Heart right ventricle (tissue), 16 donors: ENCODE measurements at regions not wholly inside any gene's neighbourhood (a gene's known extent, or its start where the extent isn't known, plus 50 kb on each side); places are given as distances from the start of the nearest gene placed in this dataset.

Source experiments
- ATAC-seq, 8 donors: fragments of 200-7000 bp; cut with Tn5 transposase; one replicate each; pipeline ENCODE4 v1.9.1; 2020; ENCODE audit warnings: mild to moderate bottlenecking in 8 of 8, moderate library complexity in 8 of 8, moderate number of reproducible peaks in 1 of 8
- DNase-seq, 2 donors: peaks; one replicate each; pipeline ENCODE4 v3.0.0-alpha.2; 2020
- H3K27ac ChIP-seq, 10 donors: fragments of 200-600 bp; sonication (generic) in 2 of 10; one replicate each; pipeline versions ENCODE4 v1.5.0 to v1.8.0; 2020 to 2022; ENCODE audit warnings: mild to moderate bottlenecking in 3 of 10
- H3K27me3 ChIP-seq, 7 donors: fragments of 200-600 bp; one replicate each; pipeline ENCODE4 v1.8.0; 2021 to 2022; ENCODE audit warnings: mild to moderate bottlenecking in 2 of 7
- H3K36me3 ChIP-seq, 9 donors: fragments of 200-600 bp; sonication (generic) in 1 of 9; one replicate each; pipeline versions ENCODE4 v1.5.0 to v1.8.0; 2020 to 2022; ENCODE audit warnings: mild to moderate bottlenecking in 2 of 9
- H3K4me1 ChIP-seq, 9 donors: fragments of 200-600 bp; sonication (generic) in 1 of 9; one replicate each; pipeline versions ENCODE4 v1.5.0 to v1.8.0; 2020 to 2022; ENCODE audit warnings: mild to moderate bottlenecking in 4 of 9
- H3K4me3 ChIP-seq, 10 donors: fragments of 200-600 bp; sonication (generic) in 2 of 10; one replicate each; pipeline versions ENCODE4 v1.5.0 to v1.8.0; 2020 to 2022; ENCODE audit warnings: mild to moderate bottlenecking in 7 of 10, moderate library complexity in 2 of 10
- H3K9me3 ChIP-seq, 11 donors: fragments of 200-600 bp in 10 of 11; sonication (generic) in 2 of 11; one replicate each; pipeline versions ENCODE4 v1.5.0 to v1.8.0; 2013 to 2022; ENCODE audit warnings: mild to moderate bottlenecking in 2 of 11, control low read depth in 1 of 11, moderate library complexity in 1 of 11
- CTCF ChIP-seq, 9 donors: fragments of 200-600 bp; sonication (generic) in 2 of 9; IDR thresholded peaks; one replicate each; pipeline versions ENCODE4 v1.5.0 to v1.8.0; 2021 to 2022; ENCODE audit warnings: antibody characterized with exemption in 9 of 9, mild to moderate bottlenecking in 5 of 9, moderate library complexity in 1 of 9
- WGBS, 2 donors: extraction: QIAGEN DNeasy Blood & Tissue Kit; methylation state at CpG; one replicate each; pipeline ENCODE4 v1.1.7; 2013; ENCODE audit warnings: inconsistent platforms in 1 of 2; 5-methylcytosine and 5-hydroxymethylcytosine counted together
- intact Hi-C, 10 donors: fragments of 100-400 bp; cut with DNase I; formaldehyde crosslinking; loops; one replicate each; pipeline versions ENCODE4 v1.11.1 to v1.14.2; 2022
- donor health status: Arrhythmogenic right ventricular cardiomyopathy.
- donor health status: ischemic (EF 13 %, LVEDD 7.1; RV severe dilation, severe dysfunction).
- donor health status: healthy with polysubstance abuse.
- donor health status: DM: no; HTN: yes; CAD: no.
- donor health status: DM: no; HTN: no; CAD: no.
- donor health status: ischemic (EF 25% LVEDD 6.9; RV normal size, moderate dysfunction).
- donor health status: ischemic (EF 25% LVEDD 5.7; RV mildly dilated, moderate dysfunction).
- donor health status: healthy.
- donor health status: DM: yes; HTN: yes; CAD: no.
- donor health status: Ischemic cardiomyopathy.
- donor health status: ischemic (EF 35%, LVEDD 5.7; RV mildly dilated, moderate dysfunction).
- donor health status: nonischemic (EF 11% LVEDD 7.7; RV severe dilation, severe dysfunction).
- donor health status: DM: yes; HTN: yes; CAD: no.
- donor health status: PGD.
- donor health status: ischemic (EF 29% LVEDD 5.4; RV normal size, mild dysfunction).
- donor health status: nonischemic (EF 23%, LVEDD 6.1; RV moderate dilation, normal function).

- DNase-seq (no peak), ATAC-seq (no peak)
- TF ChIP-seq CTCF (IDR thresholded peaks at IDR 0.05): no peak
- Histone ChIP-seq H3K4me1 (peaks cover 0 to 56% (median 31%) of the 10 kb centered on the region in 9 donors), H3K9me3 (no peaks in the 10 kb centered on the region), H3K27me3 (no peaks in the 10 kb centered on the region), H3K36me3 (peaks cover 0 to 55% (median 16%) of the 10 kb centered on the region in 9 donors), H3K4me3 (no peak overlapping the region), H3K27ac (peak overlapping the region in 6 of 10 donors; percentile 24 to 92 (median 80))
- intact Hi-C loops: no loop called here
- 41 to 52% methylated on average over 2 of the region's 2 CpGs for WGBS, 2 donors
These were observed 79.2 kb downstream of the NIBAN1 start for GRCh38 chr1:184895086-184895485.

GRCh38 chr1:184893695-184894094 is 80.6 kb downstream of the NIBAN1 start:
- no peaks in the 10 kb centered on the region for H3K27me3 ChIP-seq
- H3K4me3 ChIP-seq: no peak overlapping the region
- TF ChIP-seq CTCF (IDR thresholded peaks at IDR 0.05): no peak
- peak in 5 of 8 donors; percentile 18 to 54 (median 46) for ATAC-seq
- intact Hi-C loops: loop anchor here in 2 of 10 donors (5.0 kb wide), 2 partner anchors 64 to 79 kb away; partner anchors contain the start of gene NIBAN1 (in 1 of the 2)
- peak overlapping the region in 9 of 10 donors; percentile 8 to 92 (median 78) for H3K27ac ChIP-seq
- H3K4me1 ChIP-seq: peaks cover 0 to 69% (median 44%) of the 10 kb centered on the region in 9 donors
- 62 to 64% methylated on average over 2 of the region's 2 CpGs for WGBS, 2 donors
- DNase-seq: no peak
- H3K9me3 ChIP-seq: no peaks in the 10 kb centered on the region
- H3K36me3 ChIP-seq: peaks cover 0 to 61% (median 16%) of the 10 kb centered on the region in 9 donors

DNA sequence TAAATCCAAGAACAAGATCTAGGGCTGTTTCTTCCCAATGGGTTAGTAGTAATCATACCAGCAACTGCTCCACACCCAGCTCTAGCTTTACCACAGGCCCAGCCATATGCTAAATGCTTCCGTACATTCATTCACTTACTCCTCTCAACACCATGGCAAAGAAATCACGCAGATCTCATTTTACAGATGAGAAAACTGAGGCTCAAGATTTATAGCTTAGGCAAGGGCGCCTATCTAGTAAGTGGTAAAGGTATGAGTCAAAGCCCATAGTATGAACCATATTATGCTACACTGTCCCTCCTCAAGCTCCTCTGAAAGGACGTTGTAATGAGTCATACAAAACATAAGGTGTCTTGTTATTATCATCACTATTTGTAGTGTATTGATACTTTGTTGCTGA is 82.2 kb downstream of the NIBAN1 start:
- no peak for ATAC-seq
- H3K9me3 ChIP-seq: no peaks in the 10 kb centered on the region
- 89 to 94% methylated on average over 4 of the region's 4 CpGs for WGBS, 2 donors

DNA sequence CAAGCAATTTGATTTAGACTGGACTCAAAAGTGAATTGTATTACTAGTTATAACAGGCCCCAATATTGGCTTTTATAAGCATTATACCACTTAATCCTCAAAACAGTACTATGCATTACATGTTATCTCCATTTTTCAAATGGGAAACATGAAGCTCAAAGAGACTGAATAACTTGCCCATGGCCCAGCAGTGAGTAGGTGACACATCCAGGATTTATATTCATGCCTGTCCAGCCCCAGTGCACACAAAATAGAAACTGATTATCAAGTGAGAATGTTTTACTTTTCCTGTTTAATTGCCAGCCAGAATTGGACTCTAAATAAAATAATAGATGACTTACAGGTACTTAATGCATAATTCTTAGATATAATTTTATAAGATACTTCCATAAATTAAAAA is 82.9 kb downstream of the NIBAN1 start:
- intact Hi-C loops: loop anchor here in 2 of 10 donors (5.0 kb wide), 2 partner anchors 66 to 81 kb away; partner anchors contain the start of gene NIBAN1 (in 1 of the 2)
- DNase-seq (no peak), ATAC-seq (peak in 2 of 8 donors; percentile 38 to 50)
- Histone ChIP-seq H3K27ac (peak overlapping the region; percentile 53 to 92 (median 74)), H3K36me3 (peaks cover 0 to 61% (median 0%) of the 10 kb centered on the region in 9 donors), H3K9me3 (no peaks in the 10 kb centered on the region), H3K27me3 (no peaks in the 10 kb centered on the region), H3K4me1 (peaks cover 0 to 90% (median 52%) of the 10 kb centered on the region in 9 donors), H3K4me3 (no peak overlapping the region)
- TF ChIP-seq CTCF (IDR thresholded peaks at IDR 0.05): no peak

More for the DNA sequence above, 82.2 kb downstream of the NIBAN1 start:
- Histone ChIP-seq H3K4me1 (peaks cover 0 to 85% (median 52%) of the 10 kb centered on the region in 9 donors), H3K36me3 (peaks cover 0 to 62% (median 3%) of the 10 kb centered on the region in 9 donors), H3K27ac (peak overlapping the region in 8 of 10 donors; percentile 56 to 92 (median 80)), H3K4me3 (no peak overlapping the region), H3K27me3 (no peaks in the 10 kb centered on the region)
- intact Hi-C loops: loop anchor here in 2 of 10 donors (5.0 kb wide), 2 partner anchors 65 to 80 kb away; partner anchors contain the start of gene NIBAN1 (in 1 of the 2)
- DNase-seq: no peak
- no peak for TF ChIP-seq CTCF (IDR thresholded peaks at IDR 0.05)
